Muscle layer of colon (tissue), 2 donors: ENCODE measurements at regions not wholly inside any gene's neighbourhood (a gene's known extent, or its start where the extent isn't known, plus 50 kb on each side); places are given as distances from the start of the nearest gene placed in this dataset.
"Not testable (repeated sequence)": the region's sequence is repeated elsewhere in the genome, so short reads cannot be mapped to it uniquely, and the experiment has no call there.

Source experiments
- H3K27ac ChIP-seq: one replicate; pipeline ENCODE4 v1.7.0; 2013; ENCODE audit warnings: low read depth, mild to moderate bottlenecking, low read length, moderate library complexity
- H3K27me3 ChIP-seq, 2 donors: one replicate each; pipeline ENCODE4 v1.7.0; 2013; ENCODE audit warnings: low read length in 2 of 2, mild to moderate bottlenecking in 2 of 2; ENCODE audit not compliant: insufficient read depth in 2 of 2, control insufficient read depth in 1 of 2
- H3K36me3 ChIP-seq: one replicate; pipeline ENCODE4 v1.7.0; 2013; ENCODE audit warnings: mild to moderate bottlenecking, low read length; ENCODE audit not compliant: insufficient read depth
- H3K4me1 ChIP-seq: one replicate; pipeline ENCODE4 v1.7.0; 2013; ENCODE audit warnings: mild to moderate bottlenecking, low read length; ENCODE audit not compliant: insufficient read depth
- H3K4me3 ChIP-seq, 2 donors: one replicate each; pipeline ENCODE4 v1.7.0; 2013; ENCODE audit warnings: low read length in 2 of 2, low read depth in 1 of 2, mild to moderate bottlenecking in 1 of 2, moderate library complexity in 1 of 2
- H3K9ac ChIP-seq: one replicate; pipeline ENCODE4 v1.7.0; 2013; ENCODE audit warnings: low read length
- H3K9me3 ChIP-seq: one replicate; pipeline ENCODE4 v1.7.0; 2013; ENCODE audit warnings: mild to moderate bottlenecking, low read length
- donor health status: abdominal sarcoma.
- donor health status: Adenocarcinoma of cecum.

DNA sequence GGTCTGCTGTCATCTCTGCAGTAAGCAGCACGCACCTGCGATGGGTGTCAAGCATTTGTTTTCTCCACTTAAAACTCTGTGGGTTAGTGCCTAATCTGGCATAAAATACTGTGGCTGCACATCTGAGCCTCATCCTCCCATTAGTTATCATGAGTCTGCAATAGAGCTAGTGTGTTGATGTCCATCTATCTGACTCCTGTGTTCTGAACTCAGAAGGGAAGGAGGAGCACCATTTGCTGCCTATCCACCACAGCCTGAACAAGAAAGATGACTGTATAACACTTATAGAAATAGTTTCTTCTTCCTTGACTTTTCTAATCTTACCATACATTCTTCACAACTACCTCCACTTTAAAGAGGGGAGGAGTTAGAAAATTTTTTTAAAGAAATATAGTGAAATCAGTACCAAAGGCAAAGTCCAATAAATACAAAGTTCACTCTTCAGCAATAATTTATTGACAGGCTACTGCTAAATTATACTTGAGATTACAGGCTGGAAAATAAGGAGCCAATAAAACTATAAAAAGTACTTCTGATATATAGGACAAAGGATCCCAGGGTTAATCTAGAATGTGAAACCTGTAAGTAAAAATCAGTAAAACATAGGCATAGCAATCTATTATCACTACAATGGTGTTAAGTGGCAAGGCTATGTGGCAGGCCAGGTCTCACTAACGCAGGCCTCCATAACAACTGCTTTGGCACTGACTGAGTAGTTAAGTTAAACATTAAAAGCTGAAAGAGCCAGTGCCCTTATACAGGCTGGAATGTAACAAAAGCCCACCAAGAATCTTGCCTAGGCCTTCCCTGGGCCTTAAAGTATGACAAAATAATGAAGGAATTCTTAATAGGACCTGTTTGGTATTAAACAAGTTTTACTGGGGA is 70.2 kb downstream of the LGALS9C start:
- H3K4me3 ChIP-seq, H3K4me1 ChIP-seq, H3K9me3 ChIP-seq, H3K9ac ChIP-seq, H3K36me3 ChIP-seq, H3K27ac ChIP-seq, H3K27me3 ChIP-seq: not testable (repeated sequence)

DNA sequence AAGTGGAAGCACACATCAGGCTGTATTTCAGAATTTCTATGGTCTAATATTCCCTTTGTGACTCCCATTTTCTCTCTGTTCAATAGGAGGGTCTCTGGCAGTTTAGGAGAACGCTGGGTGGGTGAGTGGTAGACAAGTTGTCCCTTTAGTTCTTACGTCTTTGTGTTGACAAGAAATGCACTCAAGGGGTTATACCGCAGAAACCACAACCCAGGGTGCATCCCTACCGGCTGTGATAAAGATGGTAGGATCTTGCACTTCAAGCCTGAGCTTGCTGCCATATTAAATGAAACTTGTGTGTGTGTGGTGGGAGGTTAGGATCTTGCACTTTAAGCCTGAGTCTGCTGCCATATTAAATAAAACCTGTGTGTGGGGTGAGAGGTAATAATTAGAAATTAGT is 80.5 kb downstream of the LGALS9C start:
- not testable (repeated sequence) for H3K9me3 ChIP-seq

DNA sequence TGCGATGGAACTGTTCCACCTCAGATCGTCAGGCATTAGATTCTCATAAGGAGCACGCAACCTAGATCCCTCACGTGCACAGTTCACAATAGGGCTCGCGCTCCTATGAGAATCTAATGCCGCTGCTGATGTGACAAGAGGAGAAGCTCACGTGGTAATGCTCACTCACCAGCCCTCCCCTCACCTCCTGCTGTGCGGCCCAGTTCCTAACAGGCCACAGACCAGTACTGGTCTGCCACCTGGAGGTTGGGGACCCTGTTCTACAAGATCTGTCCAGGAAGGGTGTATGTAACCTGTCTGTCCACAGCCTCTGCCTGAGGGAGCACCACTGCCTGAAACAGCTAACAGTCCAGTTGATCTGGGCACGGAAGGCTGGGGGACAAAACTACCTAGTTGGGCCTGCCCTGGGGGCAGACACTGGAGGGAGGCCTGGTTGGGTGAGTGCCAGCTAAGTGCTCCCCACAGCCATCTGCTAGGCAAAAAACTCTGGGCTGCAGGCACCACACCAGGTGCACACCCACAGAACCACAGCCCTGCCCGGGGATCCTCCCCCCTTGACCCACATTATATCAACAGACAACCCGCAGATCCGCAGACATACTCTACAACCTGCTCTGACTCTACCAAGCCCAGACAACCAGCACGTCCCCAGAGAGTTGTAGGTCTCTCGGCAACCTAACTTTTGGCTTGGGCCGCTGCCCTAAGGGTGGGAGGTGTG is 80.7 kb downstream of the TBC1D28 start:
- not testable (repeated sequence) for H3K9me3 ChIP-seq, H3K27ac ChIP-seq, H3K4me3 ChIP-seq, H3K36me3 ChIP-seq, H3K9ac ChIP-seq, H3K27me3 ChIP-seq, H3K4me1 ChIP-seq

More for the DNA sequence above, 80.5 kb downstream of the LGALS9C start:
- H3K27me3 ChIP-seq, H3K36me3 ChIP-seq, H3K4me1 ChIP-seq, H3K9ac ChIP-seq, H3K27ac ChIP-seq, H3K4me3 ChIP-seq: not testable (repeated sequence)

DNA sequence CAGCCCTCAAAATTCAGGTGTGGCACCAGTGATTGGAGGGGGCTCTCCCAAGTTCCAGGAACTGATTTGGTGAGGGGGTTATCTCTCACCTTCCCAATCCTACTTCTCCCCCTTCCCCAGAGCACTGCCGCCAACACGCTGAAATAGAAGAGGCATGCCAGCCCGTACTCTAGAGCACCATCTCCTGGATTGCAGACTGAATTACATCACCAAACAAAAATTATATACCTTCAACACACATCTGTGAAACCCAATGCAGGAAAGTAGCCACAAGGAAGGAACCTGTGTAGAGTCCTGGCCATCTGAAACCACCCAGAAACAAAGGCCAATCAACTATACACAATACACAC is 80.1 kb downstream of the TBC1D28 start:
- not testable (repeated sequence) for H3K27ac ChIP-seq, H3K36me3 ChIP-seq, H3K27me3 ChIP-seq, H3K4me3 ChIP-seq, H3K4me1 ChIP-seq, H3K9me3 ChIP-seq, H3K9ac ChIP-seq

DNA sequence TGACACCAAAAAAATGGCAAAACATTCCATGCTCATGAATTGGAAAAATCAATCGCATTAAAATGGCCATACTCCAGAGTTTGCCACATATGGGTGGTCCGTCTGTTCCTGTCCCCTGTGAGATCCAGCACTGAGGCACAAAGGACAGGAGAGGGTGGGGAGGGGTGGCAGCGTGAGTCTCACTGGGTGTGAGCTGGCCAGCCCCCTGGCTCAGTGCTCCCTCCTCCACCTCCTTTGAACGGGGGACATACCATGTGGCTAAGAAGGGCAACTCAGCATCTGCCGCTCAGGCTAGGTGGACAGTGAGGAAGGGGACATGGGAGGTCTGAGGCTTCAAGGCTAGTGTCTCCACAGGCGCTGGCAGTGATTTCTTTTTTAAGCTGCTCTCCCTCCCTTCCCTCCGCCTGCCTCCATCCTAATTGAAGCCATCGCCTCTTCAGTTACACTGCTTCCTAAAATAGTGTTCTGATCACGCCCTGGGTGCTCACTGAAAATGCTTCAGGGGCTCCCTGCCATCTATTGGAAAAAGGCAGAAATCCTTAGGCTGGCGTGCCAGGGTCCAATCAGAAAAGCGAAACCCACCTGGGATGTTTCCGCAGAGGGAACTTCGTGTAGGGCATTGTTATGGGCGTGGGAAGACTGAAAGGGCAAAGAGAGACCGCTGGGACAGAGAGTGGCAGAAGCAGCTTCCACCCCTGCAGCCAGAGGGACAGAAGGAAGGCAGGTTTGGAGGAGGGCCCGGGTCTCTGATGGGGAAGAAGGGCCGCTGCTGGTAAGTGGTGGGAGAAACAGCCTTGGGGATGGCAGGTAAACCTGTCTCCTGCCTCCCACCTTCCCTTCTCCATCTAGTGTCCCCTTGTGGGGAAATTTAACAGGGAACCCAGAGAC is 75.8 kb downstream of the TBC1D28 start:
- H3K4me3 ChIP-seq: not testable (repeated sequence)

DNA sequence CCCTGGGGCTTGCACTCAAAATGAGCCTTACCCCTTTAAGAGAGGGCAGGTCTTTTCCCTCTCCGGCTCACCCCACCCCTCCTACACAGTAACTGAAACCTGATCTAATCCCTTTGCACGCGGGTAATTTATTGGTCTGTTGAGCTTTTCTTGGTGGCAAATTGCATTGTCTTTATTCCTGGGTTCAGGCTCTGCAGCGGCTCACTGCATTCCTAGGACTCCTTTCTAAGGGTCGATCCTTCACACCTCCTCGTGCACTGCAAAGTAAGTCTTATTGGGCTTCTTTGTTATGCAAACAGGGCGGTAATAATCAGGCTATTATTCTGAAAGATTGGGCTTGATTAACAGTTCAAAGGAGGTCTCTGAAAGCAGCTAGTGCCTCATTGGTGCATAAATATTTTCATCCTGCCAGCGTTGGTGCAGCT is 74.7 kb downstream of the TBC1D28 start:
- not testable (repeated sequence) for H3K9me3 ChIP-seq, H3K27ac ChIP-seq, H3K9ac ChIP-seq, H3K4me1 ChIP-seq, H3K36me3 ChIP-seq, H3K27me3 ChIP-seq
- peak overlapping the region in 1 of 2 donors; percentile 18 for H3K4me3 ChIP-seq

More for the DNA sequence above, 75.8 kb downstream of the TBC1D28 start:
- H3K27ac ChIP-seq, H3K36me3 ChIP-seq, H3K4me1 ChIP-seq, H3K27me3 ChIP-seq, H3K9ac ChIP-seq, H3K9me3 ChIP-seq: not testable (repeated sequence)

DNA sequence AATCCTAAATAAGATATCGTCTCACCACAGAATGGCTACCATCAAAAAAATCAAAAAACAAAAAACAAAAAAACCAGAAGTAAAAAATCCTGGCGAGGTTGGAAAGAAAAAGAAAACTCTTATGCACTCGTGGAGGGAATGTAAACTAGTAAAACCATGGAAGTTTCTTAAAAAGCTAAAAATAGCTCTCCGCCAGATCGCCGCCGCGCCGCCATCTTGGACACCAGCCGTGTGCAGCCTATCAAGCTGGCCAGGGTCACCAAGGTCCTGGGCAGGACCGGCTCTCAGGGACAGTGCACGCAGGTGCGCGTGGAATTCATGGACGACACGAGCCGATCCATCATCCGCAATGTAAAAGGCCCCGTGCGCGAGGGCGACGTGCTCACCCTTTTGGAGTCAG is 71.7 kb downstream of the TBC1D28 start:
- not testable (repeated sequence) for H3K27ac ChIP-seq, H3K36me3 ChIP-seq, H3K4me3 ChIP-seq, H3K27me3 ChIP-seq, H3K4me1 ChIP-seq, H3K9ac ChIP-seq, H3K9me3 ChIP-seq

DNA sequence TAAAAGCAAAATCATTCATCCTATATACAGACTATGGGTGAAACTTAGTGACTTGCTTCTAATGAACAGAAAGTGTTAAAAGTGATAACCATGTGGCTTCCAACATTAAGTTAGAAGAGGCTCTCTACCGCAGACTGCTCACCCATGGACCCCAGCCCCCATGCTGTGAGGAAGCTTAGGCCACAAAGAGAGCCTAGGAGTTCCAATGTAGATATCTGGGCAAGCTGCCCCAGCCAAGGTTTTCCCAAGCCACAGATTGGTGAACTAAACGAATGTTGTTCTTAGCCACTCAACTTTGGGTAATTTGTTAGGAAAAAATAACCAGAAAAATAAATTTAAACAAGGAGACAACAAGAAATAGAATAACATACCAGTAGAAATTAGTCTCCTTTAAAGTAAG is 70.1 kb downstream of the TBC1D28 start:
- not testable (repeated sequence) for H3K9me3 ChIP-seq, H3K27ac ChIP-seq, H3K4me3 ChIP-seq, H3K36me3 ChIP-seq, H3K4me1 ChIP-seq, H3K27me3 ChIP-seq, H3K9ac ChIP-seq
